BJ (cell line): ENCODE measurements at regions not wholly inside any gene's neighbourhood (a gene's known extent, or its start where the extent isn't known, plus 50 kb on each side); places are given as distances from the start of the nearest gene placed in this dataset.

Experiments used
- CTCF ChIA-PET: fragments of 350-600 bp; formaldehyde crosslinking; extraction: SDS; loops from one replicate; lab custom pipeline; 2021; ENCODE audit warnings: antibody characterized with exemption, inconsistent platforms; lab: Yijun Ruan, JAX
- POLR2A ChIA-PET: fragments of 300-600 bp; sonication (Branson Sonifier 250); formaldehyde crosslinking; extraction: SDS; loops from one replicate; lab custom pipeline; 2021; ENCODE audit warnings: antibody characterized with exemption; lab: Charles Lee
- DNase-seq: peaks from one replicate; pipeline ENCODE4 v3.0.0-alpha.2; 2011; ENCODE audit warnings: low read depth
- H3K27me3 ChIP-seq: 2 replicates; pipeline ENCODE4 v1.6.0; 2011; ENCODE audit warnings: low read length; ENCODE audit not compliant: control insufficient read depth, insufficient read depth
- H3K36me3 ChIP-seq: 2 replicates; pipeline ENCODE4 v1.5.1; 2011; ENCODE audit warnings: low read length; ENCODE audit not compliant: control insufficient read depth, insufficient read depth
- H3K4me3 ChIP-seq: 2 replicates; pipeline ENCODE4 v1.5.1; 2011; ENCODE audit warnings: low read depth, mild to moderate bottlenecking, control low read depth, low read length
- TF ChIP-seq, protein P1 (sequence below): IDR thresholded peaks from 2 replicates; pipeline ENCODE4 v1.5.1; 2011; ENCODE audit warnings: low read depth, mild to moderate bottlenecking, control low read depth, inconsistent platforms, low read length, moderate library complexity; ENCODE audit not compliant: insufficient read depth

DNA sequence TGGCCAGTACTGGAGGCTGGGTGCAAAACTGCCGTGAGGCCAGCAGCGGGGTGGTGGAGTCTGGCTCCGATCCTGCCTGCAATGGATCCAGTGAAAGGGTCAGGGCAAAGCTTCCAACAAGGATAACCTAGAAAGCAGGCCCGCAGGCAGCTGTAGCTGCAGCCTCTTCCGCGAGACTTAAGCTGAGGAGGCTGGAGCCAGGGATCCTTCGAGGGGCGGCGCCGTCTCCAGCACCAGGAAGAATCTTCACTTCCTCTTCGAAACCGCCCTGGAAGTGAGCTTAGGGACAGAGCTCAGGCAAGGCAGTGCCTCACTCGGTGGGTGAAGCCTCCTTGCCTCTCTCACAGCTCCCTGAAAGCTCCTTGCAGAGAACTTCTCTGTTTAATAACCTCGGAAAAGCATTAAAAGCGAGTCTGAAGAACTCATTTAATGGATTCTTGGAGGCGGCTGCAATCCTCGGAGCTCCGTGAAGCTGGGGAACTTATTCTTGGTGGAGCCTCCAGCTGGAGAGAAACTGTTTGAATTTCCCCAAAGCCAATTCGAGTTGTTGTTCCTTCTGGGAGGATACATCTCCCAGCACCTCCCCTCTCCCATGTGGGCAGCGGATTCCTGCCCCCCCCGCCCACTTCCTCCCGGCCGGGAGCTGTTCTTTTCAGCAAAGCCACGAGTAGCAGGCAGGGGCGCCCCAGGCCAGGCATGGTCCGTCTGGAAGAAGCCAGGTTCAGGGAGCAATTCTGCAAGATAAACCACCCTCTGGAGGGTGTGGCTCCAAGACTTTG lies 169.9 kb downstream of the CTTN start:
- DNase-seq: no peak
- Histone ChIP-seq H3K36me3 (no peaks in the 10 kb centered on the region), H3K27me3 (no peaks in the 10 kb centered on the region), H3K4me3 (peak overlapping the region; percentile 34)
- POLR2A ChIA-PET: interaction anchor here (0.6 kb wide), 1 partner anchor 1748 kb away, joined by 11 read pairs; no protein-coding TSS in a partner anchor
- TF ChIP-seq, protein P1, sequence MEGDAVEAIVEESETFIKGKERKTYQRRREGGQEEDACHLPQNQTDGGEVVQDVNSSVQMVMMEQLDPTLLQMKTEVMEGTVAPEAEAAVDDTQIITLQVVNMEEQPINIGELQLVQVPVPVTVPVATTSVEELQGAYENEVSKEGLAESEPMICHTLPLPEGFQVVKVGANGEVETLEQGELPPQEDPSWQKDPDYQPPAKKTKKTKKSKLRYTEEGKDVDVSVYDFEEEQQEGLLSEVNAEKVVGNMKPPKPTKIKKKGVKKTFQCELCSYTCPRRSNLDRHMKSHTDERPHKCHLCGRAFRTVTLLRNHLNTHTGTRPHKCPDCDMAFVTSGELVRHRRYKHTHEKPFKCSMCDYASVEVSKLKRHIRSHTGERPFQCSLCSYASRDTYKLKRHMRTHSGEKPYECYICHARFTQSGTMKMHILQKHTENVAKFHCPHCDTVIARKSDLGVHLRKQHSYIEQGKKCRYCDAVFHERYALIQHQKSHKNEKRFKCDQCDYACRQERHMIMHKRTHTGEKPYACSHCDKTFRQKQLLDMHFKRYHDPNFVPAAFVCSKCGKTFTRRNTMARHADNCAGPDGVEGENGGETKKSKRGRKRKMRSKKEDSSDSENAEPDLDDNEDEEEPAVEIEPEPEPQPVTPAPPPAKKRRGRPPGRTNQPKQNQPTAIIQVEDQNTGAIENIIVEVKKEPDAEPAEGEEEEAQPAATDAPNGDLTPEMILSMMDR: peak; percentile 50
- CTCF ChIA-PET: interaction anchor here (0.6 to 1.5 kb wide), 7 partner anchors 9 to 877 kb away, joined by 3 to 5 read pairs (median 3); no protein-coding TSS in a partner anchor

DNA sequence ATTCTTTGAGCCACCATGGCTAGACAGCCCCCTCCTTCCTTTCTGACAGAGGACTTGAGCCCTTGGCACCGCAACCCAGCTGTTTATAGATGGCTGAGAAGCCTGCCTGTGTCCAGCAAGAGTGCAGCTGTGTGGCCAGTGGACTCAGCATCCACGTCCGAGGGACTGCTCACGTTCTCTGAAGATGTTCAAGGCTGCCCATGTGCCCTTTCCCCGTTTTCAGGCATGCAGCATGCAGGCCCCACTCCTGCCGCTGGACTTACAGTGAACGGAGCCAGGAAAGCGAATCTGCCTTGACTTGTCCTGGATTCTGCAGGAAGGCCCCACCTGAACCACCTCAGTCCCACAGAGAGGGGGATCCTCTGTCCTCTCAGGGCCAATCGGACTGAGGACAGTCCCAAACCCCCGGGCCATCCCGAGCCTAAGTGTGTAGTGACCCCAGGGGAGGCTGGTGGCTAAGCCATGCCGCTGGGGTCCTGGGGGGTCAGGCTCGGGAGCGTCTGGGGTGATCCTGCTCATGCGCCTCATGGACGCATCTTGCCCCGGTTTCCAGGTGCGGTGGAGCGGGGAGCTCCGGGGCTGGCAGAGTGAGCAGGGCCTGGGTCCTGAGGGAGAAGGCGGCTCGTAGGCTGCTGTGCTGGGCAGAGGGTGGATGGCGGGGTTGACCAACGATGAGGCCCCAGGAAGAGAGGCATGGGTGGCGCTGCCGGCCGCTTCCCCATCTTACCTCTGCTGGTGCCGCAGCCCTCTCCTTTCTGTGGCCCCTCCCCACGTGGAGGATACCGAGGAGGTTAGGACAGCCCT lies 170.7 kb downstream of the CTTN start:
- H3K4me3 ChIP-seq: no peak overlapping the region
- ChIA-PET CTCF (interaction anchor here (1.0 to 1.5 kb wide), 3 partner anchors 13 to 187 kb away, joined by 3 to 5 read pairs (median 3); no protein-coding TSS in a partner anchor), POLR2A (interaction anchor here (0.6 kb wide), 1 partner anchor 1748 kb away, joined by 11 read pairs; no protein-coding TSS in a partner anchor)
- no peaks in the 10 kb centered on the region for H3K27me3 ChIP-seq
- no peak for DNase-seq
- no peaks in the 10 kb centered on the region for H3K36me3 ChIP-seq
- TF ChIP-seq, protein P1: no peak

DNA sequence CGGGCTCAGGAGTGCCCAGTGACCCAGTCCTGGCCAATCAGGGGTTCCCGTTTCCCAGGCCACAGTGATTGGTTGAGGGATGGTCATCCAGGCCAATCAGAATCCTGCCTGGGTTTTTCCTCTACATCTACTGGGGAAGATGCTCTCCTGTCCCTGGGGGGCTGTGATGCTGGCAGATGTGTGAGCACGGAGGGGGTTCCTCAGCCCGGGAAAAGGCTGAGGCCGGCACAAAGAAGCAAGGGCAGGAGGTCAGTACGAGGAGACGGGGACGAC lies 171.2 kb downstream of the CTTN start:
- POLR2A ChIA-PET: no interaction called here
- CTCF ChIA-PET: no interaction called here

DNA sequence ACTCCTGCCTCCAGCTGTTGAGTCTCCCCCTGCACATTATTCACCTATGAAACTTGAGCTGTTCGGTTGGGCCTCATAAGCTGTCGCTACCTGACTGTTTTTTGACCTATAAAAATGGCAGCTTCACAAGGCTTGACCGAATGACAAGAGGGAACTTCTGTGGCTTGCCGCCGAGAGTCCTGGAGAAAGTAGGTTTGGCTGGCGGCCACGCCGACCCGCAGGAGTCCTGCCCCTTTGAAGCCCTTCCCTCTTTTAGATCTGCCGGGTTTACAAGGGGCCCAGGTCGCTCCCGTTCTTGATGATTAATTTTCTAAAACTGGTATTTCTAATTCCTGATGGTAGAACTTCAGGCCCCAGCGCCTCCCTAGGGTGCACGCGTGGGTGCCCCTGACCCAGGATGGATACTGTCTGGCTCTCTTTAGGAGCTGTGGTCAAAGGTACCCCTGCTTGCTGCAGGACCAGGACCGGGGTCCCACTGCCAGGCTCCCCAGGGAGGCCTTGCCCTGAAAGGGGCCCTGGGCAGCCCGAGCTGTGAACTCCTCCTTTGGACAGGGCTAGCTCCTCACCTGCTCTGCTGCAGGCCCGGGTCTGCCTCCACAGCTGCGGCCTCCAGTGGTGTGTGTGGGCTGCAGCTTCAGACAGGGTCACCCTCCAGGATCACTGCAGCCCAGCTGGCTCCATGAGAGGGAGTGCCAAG lies 171.8 kb downstream of the CTTN start:
- H3K27me3 ChIP-seq: no peaks in the 10 kb centered on the region
- TF ChIP-seq, protein P1: no peak
- H3K36me3 ChIP-seq: no peaks in the 10 kb centered on the region
- DNase-seq: no peak
- H3K4me3 ChIP-seq: no peak overlapping the region
- ChIA-PET POLR2A (no interaction called here), CTCF (no interaction called here)

More for the DNA sequence above, 171.2 kb downstream of the CTTN start:
- Histone ChIP-seq H3K4me3 (no peak overlapping the region), H3K27me3 (no peaks in the 10 kb centered on the region), H3K36me3 (no peaks in the 10 kb centered on the region)
- TF ChIP-seq, protein P1: no peak
- no peak for DNase-seq
